ENCODE measurements at regions not wholly inside any gene's neighbourhood (a gene's known extent, or its start where the extent isn't known, plus 50 kb on each side); places are given as distances from the start of the nearest gene placed in this dataset.

DNA sequence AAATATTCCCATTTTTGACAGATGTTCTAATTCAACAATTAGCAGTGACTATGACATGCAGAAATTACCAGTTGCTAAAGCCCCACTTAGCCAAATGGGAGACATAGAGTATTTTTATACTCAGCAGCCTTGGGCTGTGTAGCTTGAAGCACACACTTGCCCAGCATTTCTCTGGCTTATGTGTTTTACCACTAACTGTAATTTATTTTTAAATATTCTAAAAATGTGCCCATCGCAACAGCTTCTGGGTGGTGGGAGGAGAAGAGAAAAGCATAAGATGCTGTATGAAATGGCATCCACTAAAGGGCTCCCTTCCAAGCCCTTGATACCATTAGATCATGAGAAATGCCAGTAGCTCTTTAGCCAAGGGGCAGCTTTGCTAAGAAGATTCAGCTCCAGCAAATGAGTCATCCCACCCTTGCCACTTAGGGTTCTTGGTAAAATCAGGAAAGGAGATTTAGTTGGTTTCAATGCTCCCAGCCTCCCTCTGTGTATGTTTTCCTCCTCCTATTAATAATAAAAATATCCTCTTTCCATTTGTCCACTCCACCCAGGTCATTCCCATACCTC, 462.7 kb upstream of the DEPDC1 start:
- DNase-seq (ENCODE audit: low spot score): no peak

DNA sequence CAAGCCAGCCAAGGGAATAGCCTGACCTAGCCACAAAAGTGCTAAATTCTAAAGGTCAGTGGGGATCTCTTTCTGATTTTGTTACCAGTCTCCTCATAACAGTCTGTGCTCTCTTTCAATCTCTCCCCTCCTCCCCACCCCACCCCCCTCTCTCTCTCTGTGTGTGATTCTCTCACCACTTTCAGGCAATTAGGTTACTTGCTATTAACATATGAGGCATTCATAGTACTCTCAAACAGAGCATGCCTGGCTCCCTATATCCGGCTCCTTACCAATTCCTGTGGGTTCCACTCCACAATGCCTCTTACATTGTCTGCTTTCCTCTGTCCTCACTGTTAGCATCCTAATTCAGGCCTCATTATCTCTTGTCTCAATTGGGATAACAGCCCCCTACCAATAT, 464.3 kb upstream of the DEPDC1 start:
- no peak for DNase-seq (ENCODE audit: low spot score)

DNA sequence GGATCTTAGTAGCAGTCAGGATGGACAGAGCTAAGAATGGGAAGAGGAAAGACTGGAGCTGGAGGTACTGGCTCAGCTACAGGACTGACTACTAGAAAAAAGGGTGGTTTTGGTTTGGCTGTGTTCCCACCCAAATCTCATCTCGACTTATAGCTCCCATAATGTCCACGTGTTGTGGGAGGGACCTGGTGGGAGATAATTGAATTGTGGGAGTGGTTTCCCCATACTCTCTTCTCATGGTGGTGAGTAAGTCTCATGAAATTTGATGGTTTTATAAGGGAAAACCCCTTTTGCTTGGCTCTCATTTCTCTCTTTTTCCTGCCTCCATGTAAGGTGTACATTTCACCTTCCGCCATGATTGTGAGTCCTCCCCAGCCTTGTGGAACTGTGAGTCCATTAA, 466.5 kb upstream of the DEPDC1 start:
- DNase-seq (ENCODE audit: low spot score): no peak

DNA sequence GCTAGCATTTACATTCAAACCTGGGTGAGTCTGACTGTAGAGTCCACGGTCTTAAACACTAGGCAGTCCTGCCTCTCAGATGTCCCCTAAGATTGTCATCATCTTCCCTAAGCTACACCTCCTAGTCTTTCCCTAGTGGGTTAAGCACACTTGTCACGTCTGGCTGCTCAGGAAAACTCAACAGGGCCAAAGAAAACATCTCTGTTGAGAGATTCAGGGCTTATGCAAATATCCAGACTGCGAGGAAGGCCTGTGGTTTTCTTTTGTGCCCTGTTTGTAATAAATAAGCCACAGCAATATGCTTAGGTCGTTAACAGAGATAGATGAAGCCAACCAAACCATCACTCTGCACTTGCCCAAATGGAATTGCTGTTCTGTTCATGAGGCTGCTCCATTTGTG, 472.6 kb upstream of the DEPDC1 start:
- DNase-seq (ENCODE audit: low spot score): no peak

DNA sequence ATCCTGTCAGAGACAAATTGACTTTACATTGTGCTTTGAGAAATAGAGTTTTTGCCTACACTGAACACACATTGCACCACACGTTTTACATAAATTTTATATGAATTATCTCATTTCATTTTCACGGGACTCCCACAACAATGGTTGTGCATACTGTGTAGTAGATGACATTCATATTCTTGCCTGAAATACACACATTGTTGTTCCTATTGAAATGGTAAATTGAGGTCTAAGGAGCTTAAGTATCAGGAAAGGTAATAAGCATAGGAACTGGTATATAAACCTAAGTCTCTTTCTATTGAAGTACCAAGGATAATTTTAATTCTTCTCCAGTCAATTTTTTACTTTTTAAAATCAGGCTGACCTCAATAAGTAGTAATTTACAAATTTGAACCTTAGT, 473.7 kb upstream of the DEPDC1 start:
- no peak for DNase-seq (ENCODE audit: low spot score)

DNA sequence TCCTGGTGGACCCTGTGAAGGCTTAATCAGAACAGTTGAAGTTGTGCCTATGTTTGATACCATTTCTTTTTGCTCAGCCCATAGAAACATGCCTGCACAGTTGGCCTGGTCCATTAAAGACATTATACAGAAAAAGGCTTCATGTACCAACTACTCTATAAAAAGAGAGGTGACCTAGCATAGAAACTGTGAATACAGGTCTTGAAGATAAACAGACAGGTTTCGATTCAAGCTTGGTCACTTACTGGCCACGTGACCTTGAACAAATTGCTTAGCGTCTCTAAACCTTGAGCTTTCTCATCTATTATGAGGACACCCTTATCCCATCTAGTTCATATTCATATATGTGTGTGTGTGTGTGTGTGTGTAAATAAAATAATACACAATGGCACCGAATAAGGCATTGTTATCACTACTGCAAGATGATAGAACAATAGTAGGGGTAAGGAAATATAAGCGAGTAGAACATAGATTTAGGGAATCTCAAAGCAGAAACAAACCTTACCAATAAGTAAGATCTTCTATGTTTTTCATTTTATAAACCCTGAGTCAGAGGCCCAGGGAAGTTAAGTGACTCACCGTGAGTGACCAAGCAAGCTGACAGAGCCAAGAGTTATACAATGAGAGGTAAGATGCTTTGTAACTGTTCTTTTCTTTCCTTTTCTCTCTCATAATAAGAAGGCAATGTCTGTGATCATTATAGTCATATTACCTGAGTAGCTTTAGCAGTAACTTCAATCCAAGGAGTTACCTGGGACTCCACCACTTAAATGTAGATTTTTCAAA, 476.8 kb upstream of the DEPDC1 start:
- DNase-seq (ENCODE audit: low spot score): no peak

DNA sequence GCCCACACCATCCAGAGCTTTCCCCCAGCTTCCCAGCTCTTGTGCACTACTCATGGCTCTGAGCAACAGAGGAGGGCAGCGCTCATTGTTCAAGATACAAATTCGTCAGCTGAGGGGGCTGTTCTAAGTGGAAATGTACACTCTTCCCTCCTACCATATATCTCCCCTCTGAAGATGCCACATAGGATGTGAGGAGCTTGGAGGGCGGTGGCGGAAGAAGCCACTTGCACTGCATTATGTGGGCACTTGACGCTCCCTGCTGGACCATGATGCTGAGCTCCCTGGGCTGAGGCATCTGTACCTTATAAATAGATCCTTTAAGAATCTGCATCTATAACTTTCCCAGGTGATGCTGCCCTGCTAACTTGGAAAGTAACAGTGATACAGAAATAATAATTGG, 477.6 kb upstream of the DEPDC1 start:
- DNase-seq (ENCODE audit: low spot score): no peak

DNA sequence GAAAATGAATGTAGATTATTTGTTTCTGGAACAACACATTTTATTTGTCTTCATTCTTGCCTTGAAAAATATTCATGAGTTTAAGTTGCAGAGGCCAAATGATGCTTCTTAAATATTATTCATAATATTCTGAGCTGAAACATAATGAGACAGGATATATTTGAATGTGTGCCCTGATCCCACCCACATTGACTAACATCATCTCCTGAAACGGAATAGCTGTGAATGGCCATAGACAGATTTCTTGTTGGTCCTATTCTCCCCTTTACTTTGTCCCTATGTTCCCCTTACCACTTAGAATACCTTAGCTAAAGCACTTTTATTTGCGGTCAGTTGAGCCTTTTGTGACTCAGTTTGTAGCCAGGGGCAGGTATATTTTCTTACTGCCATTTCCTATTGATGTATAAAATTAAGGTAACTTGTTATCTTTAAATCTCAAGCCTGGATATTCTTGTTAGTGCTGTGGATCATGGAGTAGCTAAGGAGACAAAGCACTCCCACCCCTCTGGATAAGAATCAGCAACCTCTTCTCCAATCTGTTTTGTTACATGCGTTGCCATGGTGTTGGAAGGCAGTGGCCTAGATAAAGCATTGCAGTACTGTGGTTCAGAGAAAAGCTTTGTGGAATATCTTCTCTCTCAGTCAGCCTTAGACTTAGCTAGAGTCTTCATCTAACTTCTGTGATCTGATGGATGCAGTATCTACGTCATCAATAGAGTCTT, 478.5 kb upstream of the DEPDC1 start:
- no peak for DNase-seq (ENCODE audit: low spot score)

DNA sequence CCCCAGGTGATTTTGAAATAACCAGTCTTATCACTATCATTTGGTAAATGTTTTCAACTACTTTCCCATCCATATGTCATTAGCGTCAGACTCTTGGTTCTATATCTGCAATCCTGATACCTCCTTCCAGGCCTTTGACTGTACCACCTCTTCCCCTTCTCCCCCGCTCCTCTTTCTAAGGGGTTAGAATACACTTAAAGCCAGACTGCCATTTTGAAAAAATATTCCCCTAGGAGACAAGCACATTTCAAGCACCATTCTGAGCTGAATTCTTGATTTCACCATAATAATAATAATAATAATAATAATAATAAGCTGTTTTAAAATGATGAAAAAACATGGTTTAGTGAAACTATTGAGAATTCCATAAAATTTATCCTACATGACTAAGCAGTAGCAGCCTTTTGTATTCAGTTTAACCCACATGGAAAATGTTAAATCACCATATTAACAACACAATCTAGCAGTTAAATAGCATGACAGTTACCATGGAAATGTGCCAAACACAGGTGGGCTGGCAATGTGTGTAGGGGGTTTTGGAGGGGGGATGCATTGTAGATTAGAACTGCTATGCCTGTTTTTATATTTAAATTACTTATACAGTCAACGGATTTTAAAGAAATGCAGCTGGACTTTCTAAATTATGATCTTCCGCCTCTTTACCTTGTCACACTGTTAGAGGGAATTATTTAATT, 480.2 kb upstream of the DEPDC1 start:
- no peak for DNase-seq (ENCODE audit: low spot score)

DNA sequence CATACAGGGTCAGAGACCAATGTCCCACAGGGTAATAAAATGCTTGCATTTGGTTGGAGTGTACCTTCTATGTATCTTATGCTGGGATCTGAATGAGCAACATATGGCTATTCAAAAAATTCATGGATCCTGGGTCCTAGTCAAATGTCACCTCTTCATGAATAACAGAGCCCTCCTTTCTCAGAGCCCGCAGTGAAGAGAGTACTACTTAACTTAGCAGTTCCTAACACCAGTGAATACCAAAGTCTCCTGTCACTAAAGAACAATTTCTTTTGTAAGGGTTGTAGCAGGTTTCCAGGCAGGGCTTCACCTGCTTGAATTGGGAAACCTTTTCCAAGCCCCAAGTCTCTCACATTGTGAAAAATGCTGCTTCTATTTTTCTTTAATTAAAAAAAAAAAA, 483.0 kb upstream of the DEPDC1 start:
- no peak for DNase-seq (ENCODE audit: low spot score)

DNA sequence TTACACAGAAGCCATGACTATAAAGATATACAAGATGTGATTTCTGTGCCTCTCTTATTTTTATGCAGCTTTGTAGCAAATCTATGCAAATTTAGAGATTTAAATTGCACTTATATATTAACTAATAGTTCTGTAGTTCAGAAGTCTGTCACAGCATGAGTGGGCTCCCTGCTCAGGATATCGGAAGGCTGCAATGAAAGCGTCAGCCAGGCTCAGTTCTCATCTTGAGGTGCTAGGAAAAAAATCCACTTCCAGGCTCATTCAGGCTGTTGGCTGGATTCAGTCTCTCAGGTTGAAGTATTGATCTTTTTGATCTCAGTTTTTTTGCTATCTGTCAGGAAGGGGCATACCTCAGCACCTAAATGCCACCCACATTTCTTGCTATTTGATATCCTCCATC, 487.4 kb upstream of the DEPDC1 start:
- no peak for DNase-seq (ENCODE audit: low spot score)

DNA sequence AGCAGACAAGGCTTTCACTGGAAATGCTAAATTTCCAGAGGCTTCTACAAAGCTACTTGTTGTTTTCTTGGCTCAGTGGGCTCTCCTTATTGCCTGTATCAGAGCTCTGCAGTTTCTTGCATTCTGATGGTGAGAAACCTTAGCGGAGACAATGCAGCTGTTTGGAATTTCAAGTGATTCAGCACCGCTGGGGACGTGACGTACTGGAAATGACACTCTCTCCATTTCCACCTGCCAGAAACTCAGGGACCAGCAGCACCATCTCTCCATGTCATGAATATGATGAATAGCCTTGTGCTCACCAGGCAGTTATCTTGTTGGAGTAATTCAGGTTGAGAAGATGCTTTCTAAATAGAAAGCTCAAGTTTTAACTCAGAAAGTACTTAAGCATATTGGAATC, 497.2 kb upstream of the DEPDC1 start:
- no peak for DNase-seq (ENCODE audit: low spot score)

DNA sequence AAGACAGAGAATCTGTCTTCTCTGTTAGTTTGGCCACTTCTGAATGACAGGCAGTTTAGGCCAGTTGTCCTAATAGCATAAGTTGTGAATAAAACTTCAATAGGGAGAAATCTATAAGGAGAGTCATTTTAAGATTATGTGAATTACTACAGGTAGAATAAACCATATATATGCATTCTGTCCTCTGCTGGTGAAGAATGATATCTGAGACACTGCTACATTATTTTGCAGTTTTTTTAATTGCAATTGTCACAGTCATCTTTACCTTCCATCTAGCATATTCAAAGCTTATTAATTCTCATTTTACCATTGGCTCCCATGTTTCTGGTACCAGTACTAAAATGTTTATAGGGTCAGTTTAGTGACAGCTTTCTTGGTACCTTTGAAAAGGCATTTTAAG, 519.6 kb upstream of the DEPDC1 start:
- DNase-seq (ENCODE audit: low spot score): no peak

DNA sequence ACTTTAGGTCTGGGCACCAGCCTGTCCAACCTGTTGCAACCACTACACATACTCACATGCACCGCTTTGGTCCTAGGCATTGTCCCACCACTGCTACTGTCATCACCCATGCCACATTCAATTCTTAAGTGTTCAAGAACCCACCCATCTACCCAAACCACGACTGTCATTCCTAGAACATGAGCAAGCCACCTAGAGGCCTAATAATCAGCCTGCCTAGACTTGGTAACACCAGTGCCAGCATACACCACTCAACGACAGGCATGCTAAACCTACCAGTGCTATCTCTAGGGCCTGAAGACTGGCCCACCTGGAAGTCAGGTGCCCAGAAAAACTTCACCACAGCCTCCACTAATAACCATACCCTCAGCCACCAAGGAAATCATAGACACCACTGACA, 532.8 kb upstream of the DEPDC1 start:
- DNase-seq (ENCODE audit: low spot score): no peak

DNA sequence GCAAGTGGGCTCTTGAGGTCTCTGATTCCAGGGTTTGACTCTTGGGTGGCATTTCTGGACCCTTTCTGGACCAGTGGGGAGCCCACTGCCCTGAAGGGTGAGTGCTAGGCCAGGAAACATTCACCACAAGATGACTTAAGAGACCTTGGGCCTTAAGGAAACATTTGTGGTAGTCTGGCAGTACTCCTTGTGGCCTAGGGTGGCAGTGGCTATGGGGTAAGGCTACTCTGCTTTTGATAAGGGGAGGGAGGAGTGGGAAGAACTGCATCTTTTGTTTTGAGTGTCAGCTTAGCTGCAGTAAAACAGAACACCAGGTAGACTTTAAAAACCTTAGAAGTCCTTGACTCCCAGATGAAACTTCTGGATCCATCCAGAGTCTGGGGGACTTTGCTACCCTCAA, 529.3 kb upstream of the LRRC7 start:
- DNase-seq (ENCODE audit: low spot score): no peak

DNA sequence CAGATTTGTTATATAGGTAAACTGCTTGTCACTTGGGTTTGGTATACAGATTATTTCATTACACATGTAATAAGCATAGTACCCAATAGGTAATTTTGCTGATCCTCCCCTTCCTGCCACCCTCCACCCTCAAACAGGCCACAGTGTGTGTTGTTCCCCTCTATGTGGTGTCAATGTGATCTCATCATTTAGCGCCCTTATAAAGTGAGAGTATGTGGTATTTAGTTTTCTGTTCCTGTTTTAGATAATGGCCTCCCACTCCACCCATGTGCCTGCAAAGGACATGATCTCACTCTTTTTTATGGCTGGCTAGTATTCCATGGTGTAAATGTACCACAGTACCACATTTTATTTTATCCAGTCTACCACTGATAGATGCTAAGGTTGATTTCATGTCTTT, 522.1 kb upstream of the LRRC7 start:
- no peak for DNase-seq (ENCODE audit: low spot score)

DNA sequence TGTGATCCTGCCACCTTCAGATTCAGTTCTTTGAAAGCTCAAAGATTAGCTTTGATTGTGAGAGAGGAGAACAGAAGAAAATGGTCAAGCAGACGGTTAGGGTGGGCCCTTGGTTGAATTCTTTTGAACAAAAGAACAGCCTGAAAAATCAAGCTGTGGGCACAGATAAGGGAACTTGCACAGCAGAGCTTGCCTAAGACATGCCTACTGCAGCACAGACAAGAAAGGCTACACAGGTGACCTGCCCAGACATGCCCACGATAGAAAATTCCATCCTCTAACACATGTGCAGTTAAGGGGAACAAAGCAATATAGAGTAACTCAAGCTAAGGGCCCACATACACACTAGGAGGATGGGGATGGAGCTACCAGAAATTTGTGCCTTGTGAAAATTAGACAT, 512.5 kb upstream of the LRRC7 start:
- DNase-seq (ENCODE audit: low spot score): no peak

DNA sequence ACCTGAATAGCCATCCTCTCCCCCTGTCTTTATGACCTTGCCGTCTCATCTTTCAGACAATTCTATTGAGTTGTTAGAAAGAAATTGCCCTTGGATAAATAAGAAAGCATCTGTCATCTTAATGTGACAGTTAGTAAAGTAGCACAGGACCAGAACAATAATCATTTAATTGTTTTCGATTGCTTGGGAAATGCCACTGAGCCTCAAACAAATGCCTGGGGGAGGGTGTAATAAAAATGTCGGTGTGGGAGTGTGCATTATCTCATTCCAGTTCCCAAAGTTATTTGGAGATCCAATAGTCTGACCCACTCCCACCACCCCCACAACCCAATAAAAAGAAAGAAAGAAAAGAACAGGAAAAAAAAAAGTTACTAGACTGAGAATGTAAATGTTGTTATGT, 509.3 kb upstream of the LRRC7 start:
- no peak for DNase-seq (ENCODE audit: low spot score)

DNA sequence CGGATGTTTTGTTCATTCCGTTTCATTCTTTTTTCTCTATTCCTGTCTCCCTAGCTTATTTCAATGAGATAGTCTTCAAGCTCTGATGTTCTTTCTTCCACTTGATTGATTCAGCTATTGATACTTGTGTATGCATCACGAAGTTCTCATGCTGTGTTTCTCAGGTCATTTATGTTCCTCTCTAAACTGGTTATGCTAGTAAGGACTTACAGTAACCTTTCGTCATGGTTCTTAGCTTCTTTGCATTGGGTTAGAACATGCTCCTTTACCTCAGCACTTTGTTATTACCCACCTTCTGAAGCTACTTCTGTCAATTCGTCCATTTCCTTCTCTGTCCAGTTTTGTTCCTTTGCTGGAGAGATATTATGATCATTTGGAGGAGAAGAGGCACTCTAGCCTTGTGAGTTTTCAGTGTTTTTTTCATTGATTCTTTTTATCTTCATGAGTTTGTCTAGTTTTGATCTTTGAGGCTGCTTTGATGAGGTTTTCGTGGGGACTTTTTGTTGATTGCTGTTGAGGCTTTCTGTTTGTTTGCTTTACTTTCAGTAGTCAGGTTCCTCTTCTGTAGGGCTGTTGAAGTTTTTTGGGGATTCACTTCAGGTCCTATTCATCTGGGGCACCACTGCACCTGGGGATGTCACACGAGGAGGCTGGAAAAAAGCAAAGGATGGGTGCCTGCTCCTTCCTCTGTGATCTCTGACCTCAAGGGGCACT, 496.9 kb upstream of the LRRC7 start:
- DNase-seq (ENCODE audit: low spot score): no peak

DNA sequence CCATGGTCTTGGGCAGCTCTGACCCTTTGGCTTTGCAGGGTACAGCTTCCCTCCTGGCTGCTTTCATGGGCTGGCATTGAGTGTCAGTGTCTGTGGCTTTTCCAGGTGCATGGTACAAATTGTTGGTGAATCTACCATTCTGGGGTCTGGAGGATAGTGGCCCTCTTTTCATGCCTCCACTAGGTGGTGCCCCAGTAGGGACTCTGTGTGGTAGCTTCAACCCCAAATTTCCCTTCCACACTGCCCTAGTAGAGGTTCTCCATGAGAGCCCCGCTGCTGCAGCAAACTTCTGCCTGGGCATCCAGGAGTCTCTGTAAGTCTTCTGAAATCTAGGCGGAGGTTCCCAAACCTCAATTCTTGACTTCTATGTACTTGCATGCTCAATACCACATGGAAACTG, 494.5 kb upstream of the LRRC7 start:
- DNase-seq (ENCODE audit: low spot score): no peak

DNA sequence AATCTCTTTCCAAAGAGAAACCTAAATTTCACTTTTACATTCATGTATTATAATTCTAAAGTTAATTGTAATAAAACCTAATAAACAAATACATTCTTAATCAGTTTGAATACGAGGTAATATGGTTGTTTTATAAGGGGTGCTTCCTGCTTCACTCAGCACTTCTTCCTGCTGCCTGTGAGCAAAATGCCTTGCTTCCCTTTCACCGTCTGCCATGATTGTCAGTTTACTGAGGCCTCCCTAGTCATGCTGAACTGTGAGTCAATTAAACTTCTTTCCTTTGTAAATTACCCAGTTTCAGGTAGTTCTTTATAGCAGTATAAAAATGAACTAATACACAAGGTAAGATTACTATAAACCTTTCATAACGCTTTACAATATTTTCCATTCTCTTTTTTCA, 491.1 kb upstream of the LRRC7 start:
- DNase-seq (ENCODE audit: low spot score): no peak

DNA sequence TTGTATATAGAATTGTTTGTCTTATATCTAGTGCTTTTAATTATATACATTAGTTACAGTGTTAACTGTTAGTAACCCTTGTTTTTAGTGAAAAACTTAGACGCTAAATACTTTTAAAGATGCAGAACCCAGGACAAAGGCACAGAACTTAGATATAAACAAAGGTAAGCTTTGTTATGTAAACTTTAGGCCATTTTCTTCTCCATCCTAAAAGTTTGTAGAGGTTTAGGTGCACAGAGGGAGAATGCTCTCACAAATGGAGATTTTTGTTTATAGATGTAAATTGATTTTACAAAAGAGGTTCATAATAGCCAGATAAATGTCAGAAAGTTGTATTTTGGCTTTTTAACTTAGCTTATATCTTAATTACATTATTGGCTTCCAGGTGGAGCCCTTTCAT, 490.5 kb upstream of the LRRC7 start:
- DNase-seq (ENCODE audit: low spot score): no peak
